GM18861 (cell line): ENCODE measurements at regions not wholly inside any gene's neighbourhood (a gene's known extent, or its start where the extent isn't known, plus 50 kb on each side); places are given as distances from the start of the nearest gene placed in this dataset.
A peak's percentile ranks its signal among the peaks of the same experiment; 100 is the strongest.
"Not testable (repeated sequence)": the region's sequence is repeated elsewhere in the genome, so short reads cannot be mapped to it uniquely, and the experiment has no call there.

Experiments
- ATAC-seq: cut with Tn5 transposase; IDR thresholded peaks from one replicate; pipeline ENCODE4 v1.9.1; 2021; ENCODE audit not compliant: unreplicated experiment

- ATAC-seq: no peak
These were observed 118.9 kb upstream of the CAB39 start for GRCh38 chr2:230593765-230594164.

GRCh38 chr2:230594286-230594840 lies 118.3 kb upstream of the CAB39 start:
- ATAC-seq: no peak

GRCh38 chr2:230599853-230600252 lies 112.8 kb upstream of the CAB39 start:
- no peak for ATAC-seq

GRCh38 chr2:230600285-230600684 lies 112.4 kb upstream of the CAB39 start:
- no peak for ATAC-seq

- peak; percentile 6 for ATAC-seq
These were observed 111.8 kb upstream of the CAB39 start for GRCh38 chr2:230600881-230601280.

- ATAC-seq: peak; percentile 47
These were observed 111.1 kb upstream of the CAB39 start for GRCh38 chr2:230601510-230601909.

- ATAC-seq: no peak
These were observed 109.9 kb upstream of the CAB39 start for GRCh38 chr2:230602562-230603230.

GRCh38 chr2:230603317-230603716 lies 109.3 kb upstream of the CAB39 start:
- not testable (repeated sequence) for ATAC-seq

- not testable (repeated sequence) for ATAC-seq
These were observed 108.5 kb upstream of the CAB39 start for GRCh38 chr2:230604158-230604557.

- no peak for ATAC-seq
These were observed 98.6 kb upstream of the CAB39 start for GRCh38 chr2:230614040-230614439.

- ATAC-seq: peak; percentile 59
These were observed 97.7 kb upstream of the CAB39 start for GRCh38 chr2:230614913-230615332.

GRCh38 chr2:230617256-230617706 lies 95.4 kb upstream of the CAB39 start:
- ATAC-seq: not testable (repeated sequence)

- ATAC-seq: no peak
These were observed 93.2 kb upstream of the CAB39 start for GRCh38 chr2:230619491-230619890.

GRCh38 chr2:230625220-230625619 lies 87.4 kb upstream of the CAB39 start:
- ATAC-seq: not testable (repeated sequence)

GRCh38 chr2:230627091-230627490 lies 85.6 kb upstream of the CAB39 start:
- not testable (repeated sequence) for ATAC-seq

GRCh38 chr2:230627806-230628724 lies 84.6 kb upstream of the CAB39 start:
- ATAC-seq: no peak

GRCh38 chr2:230631470-230631869 lies 81.2 kb upstream of the CAB39 start:
- ATAC-seq: no peak

- ATAC-seq: no peak
These were observed 78.5 kb upstream of the CAB39 start for GRCh38 chr2:230634146-230634545.

- ATAC-seq: not testable (repeated sequence)
These were observed 77.8 kb upstream of the CAB39 start for GRCh38 chr2:230634721-230635313.

GRCh38 chr2:230636684-230637271 lies 75.9 kb upstream of the CAB39 start:
- ATAC-seq: peak; percentile 54

GRCh38 chr2:230637486-230637885 lies 75.2 kb upstream of the CAB39 start:
- ATAC-seq: not testable (repeated sequence)
